ENCODE measurements at regions not wholly inside any gene's neighbourhood (a gene's known extent, or its start where the extent isn't known, plus 50 kb on each side); places are given as distances from the start of the nearest gene placed in this dataset.

GRCh38 chr1:5725855-5726585, 266.2 kb downstream of the NPHP4 start:
- DNase-seq (ENCODE audit: low read depth): no peak
- TF ChIP-seq, protein P1, sequence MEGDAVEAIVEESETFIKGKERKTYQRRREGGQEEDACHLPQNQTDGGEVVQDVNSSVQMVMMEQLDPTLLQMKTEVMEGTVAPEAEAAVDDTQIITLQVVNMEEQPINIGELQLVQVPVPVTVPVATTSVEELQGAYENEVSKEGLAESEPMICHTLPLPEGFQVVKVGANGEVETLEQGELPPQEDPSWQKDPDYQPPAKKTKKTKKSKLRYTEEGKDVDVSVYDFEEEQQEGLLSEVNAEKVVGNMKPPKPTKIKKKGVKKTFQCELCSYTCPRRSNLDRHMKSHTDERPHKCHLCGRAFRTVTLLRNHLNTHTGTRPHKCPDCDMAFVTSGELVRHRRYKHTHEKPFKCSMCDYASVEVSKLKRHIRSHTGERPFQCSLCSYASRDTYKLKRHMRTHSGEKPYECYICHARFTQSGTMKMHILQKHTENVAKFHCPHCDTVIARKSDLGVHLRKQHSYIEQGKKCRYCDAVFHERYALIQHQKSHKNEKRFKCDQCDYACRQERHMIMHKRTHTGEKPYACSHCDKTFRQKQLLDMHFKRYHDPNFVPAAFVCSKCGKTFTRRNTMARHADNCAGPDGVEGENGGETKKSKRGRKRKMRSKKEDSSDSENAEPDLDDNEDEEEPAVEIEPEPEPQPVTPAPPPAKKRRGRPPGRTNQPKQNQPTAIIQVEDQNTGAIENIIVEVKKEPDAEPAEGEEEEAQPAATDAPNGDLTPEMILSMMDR (conservative IDR thresholded peaks at IDR 0.05; ENCODE audit: low read depth, low read length): no peak
- no peak overlapping the region for H3K4me3 ChIP-seq (ENCODE audit: low read depth, low read length)

GRCh38 chr1:5725406-5725805, 266.8 kb downstream of the NPHP4 start:
- H3K4me3 ChIP-seq (ENCODE audit: low read depth, low read length): no peak overlapping the region
- DNase-seq (ENCODE audit: low read depth): no peak
- TF ChIP-seq, protein P1 (conservative IDR thresholded peaks at IDR 0.05; ENCODE audit: low read depth, low read length): no peak

- no peak overlapping the region for H3K4me3 ChIP-seq (ENCODE audit: low read depth, low read length)
- TF ChIP-seq, protein P1 (conservative IDR thresholded peaks at IDR 0.05; ENCODE audit: low read depth, low read length): no peak
- no peak for DNase-seq (ENCODE audit: low read depth)
These were observed 267.4 kb downstream of the NPHP4 start for GRCh38 chr1:5724847-5725246.

GRCh38 chr1:5722635-5723164, 269.5 kb downstream of the NPHP4 start:
- TF ChIP-seq, protein P1 (conservative IDR thresholded peaks at IDR 0.05; ENCODE audit: low read depth, low read length): no peak
- no peak for DNase-seq (ENCODE audit: low read depth)
- H3K4me3 ChIP-seq (ENCODE audit: low read depth, low read length): no peak overlapping the region

DNA sequence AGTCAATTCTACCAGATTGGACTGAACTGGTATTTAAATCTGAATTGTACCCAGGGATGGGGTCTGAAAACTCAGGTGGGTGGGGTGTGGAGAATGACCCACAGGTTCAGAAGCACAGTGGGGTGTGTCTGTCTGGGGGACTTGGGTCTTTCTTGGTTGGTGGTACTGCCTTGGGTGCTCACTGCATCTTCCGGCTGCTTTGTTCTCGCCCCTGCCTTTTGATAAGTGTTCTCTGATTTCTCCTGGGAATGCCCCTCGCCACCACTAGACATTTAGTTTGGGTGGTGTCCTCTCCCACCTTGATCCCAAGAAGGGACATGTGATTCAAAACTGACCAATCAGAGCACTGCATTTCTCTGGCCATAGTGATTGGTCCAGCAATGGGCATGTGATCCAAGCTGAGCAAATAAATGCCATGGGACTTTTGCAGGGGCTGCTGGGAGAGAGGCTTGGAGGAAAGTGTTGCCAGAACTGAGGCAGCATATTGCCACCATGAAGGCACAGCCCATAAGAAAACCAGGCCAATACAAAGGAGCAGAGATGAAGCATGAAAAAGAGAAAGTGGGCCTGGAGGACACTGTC, 270.5 kb downstream of the NPHP4 start:
- no peak overlapping the region for H3K4me3 ChIP-seq (ENCODE audit: low read depth, low read length)

GRCh38 chr1:5720936-5721335, 271.3 kb downstream of the NPHP4 start:
- H3K4me3 ChIP-seq (ENCODE audit: low read depth, low read length): no peak overlapping the region
- TF ChIP-seq, protein P1 (conservative IDR thresholded peaks at IDR 0.05; ENCODE audit: low read depth, low read length): no peak
- DNase-seq (ENCODE audit: low read depth): no peak

More for the DNA sequence above, 270.5 kb downstream of the NPHP4 start:
- DNase-seq (ENCODE audit: low read depth): no peak
- TF ChIP-seq, protein P1 (conservative IDR thresholded peaks at IDR 0.05; ENCODE audit: low read depth, low read length): no peak

Measured in epithelial cell of proximal tubule (primary cell).